K562 (cell line): ENCODE measurements at regions not wholly inside any gene's neighbourhood (a gene's known extent, or its start where the extent isn't known, plus 50 kb on each side); places are given as distances from the start of the nearest gene placed in this dataset.

Experiments used
- ATF3 ChIP-seq, 2 experiments: fragments of 450-650 bp in 1 of 2; sonication (generic) in 1 of 2; formaldehyde crosslinking in 1 of 2; IDR thresholded peaks in 1 of 2; conservative IDR thresholded peaks in 1 of 2; 2 replicates each; pipeline versions ENCODE4 v1.6.1 to v1.8.1; 2016 to 2023; ENCODE audit warnings: mild to moderate bottlenecking in 2 of 2, moderate library complexity in 2 of 2, inconsistent platforms in 1 of 2, missing genetic modification reagents in 1 of 2
- BCOR ChIP-seq: fragments of 450-650 bp; IDR thresholded peaks from 2 replicates; pipeline ENCODE4 v1.6.1; 2016
- CBFB ChIP-seq: sonication (generic); formaldehyde crosslinking; IDR thresholded peaks from 2 replicates; pipeline ENCODE4 v1.4.0; 2020; ENCODE audit warnings: mild to moderate bottlenecking, missing genetic modification reagents
- CEBPG ChIP-seq, 3 experiments: fragments of 200-800 bp in 1 of 3; sonication (Bioruptor generic) in 1 of 3; sonication (generic) in 1 of 3; formaldehyde crosslinking in 1 of 3; IDR thresholded peaks in 2 of 3; conservative IDR thresholded peaks in 1 of 3; 2 replicates each; pipeline versions ENCODE4 v1.6.1 to v1.8.0; 2016 to 2022; ENCODE audit warnings: missing compliant biosample characterization in 2 of 3, missing genetic modification characterization in 2 of 3, mild to moderate bottlenecking in 1 of 3, missing genetic modification reagents in 1 of 3
- CREBBP ChIP-seq: IDR thresholded peaks from one replicate; pipeline ENCODE4 v1.6.1; 2012; ENCODE audit warnings: low read depth, mild to moderate bottlenecking, control low read depth, inconsistent platforms, low read length
- EWSR1 ChIP-seq: fragments of 450-650 bp; IDR thresholded peaks from 2 replicates; pipeline ENCODE4 v1.6.1; 2018; ENCODE audit warnings: borderline replicate concordance, mild to moderate bottlenecking, low read depth, moderate library complexity; ENCODE audit not compliant: partially characterized antibody
- GATA2 ChIP-seq: sonication (generic); formaldehyde crosslinking; IDR thresholded peaks from 2 replicates; pipeline ENCODE4 v1.4.0; 2020; ENCODE audit warnings: mild to moderate bottlenecking, missing genetic modification reagents
- GTF2E2 ChIP-seq: fragments of 200-800 bp; sonication (Bioruptor generic); IDR thresholded peaks from 2 replicates; pipeline ENCODE4 v1.6.1; 2016; ENCODE audit warnings: missing genetic modification characterization, missing compliant biosample characterization
- GTF2F1 ChIP-seq: IDR thresholded peaks from 2 replicates; pipeline ENCODE4 v1.6.1; 2011; ENCODE audit warnings: low read depth, low read length, improper control_type of control experiment
- NFRKB ChIP-seq: fragments of 450-650 bp; IDR thresholded peaks from 2 replicates; pipeline ENCODE4 v1.6.1; 2016; ENCODE audit warnings: low read depth
- RBFOX2 ChIP-seq: fragments of 200-400 bp; formaldehyde crosslinking; IDR thresholded peaks from 2 replicates; pipeline ENCODE4 v1.6.1; 2017; ENCODE audit warnings: low read depth, mild to moderate bottlenecking, low read length, moderate library complexity
- SMAD1 ChIP-seq: fragments of 150-350 bp; IDR thresholded peaks from 2 replicates; pipeline ENCODE4 v1.6.1; 2014; ENCODE audit warnings: low read length, low read depth; ENCODE audit not compliant: partially characterized antibody
- SMAD2 ChIP-seq: fragments of 150-350 bp; IDR thresholded peaks from 2 replicates; pipeline ENCODE4 v1.6.1; 2014; ENCODE audit warnings: low read depth, mild to moderate bottlenecking, low read length
- SMC3 ChIP-seq: conservative IDR thresholded peaks from 2 replicates; pipeline ENCODE4 v1.6.1; 2011; ENCODE audit warnings: low read depth, low read length, improper control_type of control experiment; ENCODE audit not compliant: insufficient read depth
- TAF15 ChIP-seq: fragments of 200-400 bp; formaldehyde crosslinking; IDR thresholded peaks from 2 replicates; pipeline ENCODE4 v1.6.1; 2017; ENCODE audit warnings: mild to moderate bottlenecking, low read depth, low read length, moderate library complexity
- TAF9B ChIP-seq: fragments of 450-650 bp; IDR thresholded peaks from 2 replicates; pipeline ENCODE4 v1.6.1; 2018; ENCODE audit warnings: mild to moderate bottlenecking; ENCODE audit not compliant: partially characterized antibody
- TRIM24 ChIP-seq, 2 experiments: fragments of 450-650 bp; IDR thresholded peaks; 2 replicates each; pipeline ENCODE4 v1.6.1; 2016
- ZNF12 ChIP-seq: sonication (generic); formaldehyde crosslinking; IDR thresholded peaks from 2 replicates; pipeline ENCODE4 v1.4.0; 2020; ENCODE audit warnings: mild to moderate bottlenecking, missing genetic modification reagents
- ZNF134 ChIP-seq: fragments of 250-450 bp; sonication (Bioruptor Pico); conservative IDR thresholded peaks from 2 replicates; pipeline ENCODE4 v1.4.0; 2020
- ZNF551 ChIP-seq: fragments of 250-450 bp; sonication (Bioruptor Pico); IDR thresholded peaks from 2 replicates; pipeline ENCODE4 v1.5.0; 2021; ENCODE audit warnings: mild to moderate bottlenecking, moderate library complexity
- ZNF699 ChIP-seq: fragments of 250-450 bp; sonication (Bioruptor Pico); IDR thresholded peaks from 2 replicates; pipeline ENCODE4 v1.8.0; 2021; ENCODE audit warnings: mild to moderate bottlenecking, moderate library complexity; ENCODE audit not compliant: insufficient replicate concordance
- ZNF79 ChIP-seq: fragments of 250-450 bp; sonication (Bioruptor Pico); IDR thresholded peaks from 2 replicates; pipeline ENCODE4 v1.4.0; 2020; ENCODE audit warnings: low read depth, mild to moderate bottlenecking, moderate library complexity

GRCh38 chr21:34017039-34017961 is 56.1 kb upstream of the MRPS6 start (continued):
- TF ChIP-seq SMAD2, result no peak
- no peak for TF ChIP-seq CBFB (CRISPR knock-in tag)
- no peak; a peak in 1 of 4 replicates for TF ChIP-seq TRIM24 (IDR thresholded peaks at IDR 0.05)
- no peak for TF ChIP-seq EWSR1
- TF ChIP-seq ATF3 (IDR thresholded peaks at IDR 0.05), result peak; percentile 73
- TF ChIP-seq ATF3 (CRISPR knock-in tag; conservative IDR thresholded peaks at IDR 0.05), result no peak
- no peak for TF ChIP-seq NFRKB
- TF ChIP-seq TAF9B, result no peak
- TF ChIP-seq GTF2E2 (tag), result no peak
- no peak for TF ChIP-seq GATA2 (CRISPR knock-in tag)
- TF ChIP-seq ZNF699 (CRISPR knock-in tag), result no peak
- TF ChIP-seq CEBPG (CRISPR knock-in tag; IDR thresholded peaks at IDR 0.05), result peak; percentile 71; the same call in 1 of the 2 replicates
- peak in 1 of 2 experiments; percentile 50; a peak in 2 of 4 replicates for TF ChIP-seq CEBPG (tag; conservative IDR thresholded peaks at IDR 0.05 in 1 of 2, IDR thresholded peaks at IDR 0.05 in 1 of 2)
- TF ChIP-seq ZNF551 (CRISPR knock-in tag), result no peak
- TF ChIP-seq GTF2F1, result no peak
- TF ChIP-seq TAF15, result no peak
- no peak for TF ChIP-seq ZNF79 (CRISPR knock-in tag)
- TF ChIP-seq SMC3, result no peak
- no peak for TF ChIP-seq CREBBP
- TF ChIP-seq RBFOX2, result no peak
- peak; percentile 29; the same call in 1 of the 2 replicates for TF ChIP-seq BCOR
- TF ChIP-seq ZNF134, result no peak
- TF ChIP-seq SMAD1, result no peak
- no peak for TF ChIP-seq ZNF12 (CRISPR knock-in tag)
